C1 segment of cervical spinal cord (tissue), 14 donors: ENCODE measurements at regions not wholly inside any gene's neighbourhood (a gene's known extent, or its start where the extent isn't known, plus 50 kb on each side); places are given as distances from the start of the nearest gene placed in this dataset.
"Not testable (repeated sequence)": the region's sequence is repeated elsewhere in the genome, so short reads cannot be mapped to it uniquely, and the experiment has no call there.

ENCODE experiments used
- DNase-seq, 14 donors: peaks; one replicate each; lab custom pipeline; 2025; lab: John Stamatoyannopoulos, UW

DNA sequence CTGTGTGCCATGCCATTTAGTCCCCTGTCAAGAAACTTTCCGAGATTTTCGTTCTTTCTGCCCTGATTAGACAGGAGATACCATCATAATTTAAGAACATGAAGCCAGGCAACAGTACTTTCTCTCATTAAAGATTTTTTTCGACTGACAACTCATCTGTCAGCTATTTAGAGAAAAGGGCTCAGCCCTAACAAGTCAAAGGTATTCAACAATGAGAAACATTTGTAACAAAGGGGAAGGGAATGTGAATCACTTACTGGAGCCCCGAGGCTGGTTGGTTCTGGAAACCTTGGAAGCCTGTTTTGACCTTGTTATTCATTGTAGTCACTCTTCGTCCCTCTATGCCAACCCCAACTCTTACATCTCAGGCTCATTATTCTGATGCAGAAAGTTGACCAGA is 199.4 kb downstream of the SPP2 start:
- DNase-seq = no peak

DNA sequence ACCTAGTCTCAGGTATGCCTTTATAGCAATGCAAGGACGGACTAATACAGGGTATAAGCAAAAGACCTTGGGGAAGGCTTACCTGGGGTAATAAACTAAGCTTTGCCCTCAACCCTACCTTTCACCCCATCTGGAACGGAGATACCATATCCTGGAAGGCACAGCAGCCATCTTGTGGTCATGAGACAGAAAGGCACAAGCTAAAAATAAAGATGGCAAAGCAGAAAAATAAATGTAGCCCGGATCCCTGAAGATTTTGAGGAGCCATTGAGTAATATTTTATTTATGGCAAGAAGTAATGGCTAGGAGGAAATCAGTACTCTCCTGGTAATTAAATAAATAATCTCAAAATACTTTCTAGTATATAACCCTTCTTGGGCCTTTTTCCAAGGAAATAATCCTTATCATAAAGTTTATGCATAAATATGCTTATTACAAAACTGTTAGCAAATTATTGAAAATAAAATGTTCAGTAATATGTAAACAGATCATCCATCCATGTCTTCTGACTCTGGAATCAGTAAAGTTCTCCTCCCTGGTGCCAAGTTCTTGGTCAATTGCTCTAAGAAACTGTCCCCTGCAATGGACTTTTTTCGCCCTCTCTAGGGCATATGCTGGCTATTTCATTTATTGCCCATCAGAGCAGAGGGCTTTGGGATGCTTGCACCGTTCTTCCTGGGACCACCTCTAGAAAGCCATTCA is 198.7 kb downstream of the SPP2 start:
- DNase-seq = no peak

DNA sequence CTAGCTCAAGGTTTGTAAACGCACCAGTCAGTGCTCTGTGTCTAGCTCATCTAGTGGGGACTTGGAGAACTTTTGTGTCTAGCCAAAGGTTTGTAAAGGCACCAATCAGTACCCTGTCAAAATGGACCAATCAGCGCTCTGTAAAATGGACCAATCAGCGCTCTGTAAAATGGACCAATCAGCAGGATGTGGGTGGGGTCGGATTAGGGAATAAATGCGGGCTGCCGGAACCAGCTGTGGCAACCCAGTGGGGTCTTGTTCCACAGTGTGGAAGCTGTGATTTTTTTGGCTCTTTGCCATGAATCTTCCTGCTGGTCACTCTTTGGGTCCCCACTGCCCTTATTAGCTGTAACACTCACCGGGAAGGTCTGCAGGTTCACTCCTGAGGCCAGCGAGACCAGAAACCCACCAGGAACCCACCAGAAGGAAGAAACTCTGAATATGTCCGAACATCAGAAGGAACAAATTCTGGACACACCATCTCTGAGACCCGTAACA is 197.8 kb downstream of the SPP2 start:
- not testable (repeated sequence) for DNase-seq

DNA sequence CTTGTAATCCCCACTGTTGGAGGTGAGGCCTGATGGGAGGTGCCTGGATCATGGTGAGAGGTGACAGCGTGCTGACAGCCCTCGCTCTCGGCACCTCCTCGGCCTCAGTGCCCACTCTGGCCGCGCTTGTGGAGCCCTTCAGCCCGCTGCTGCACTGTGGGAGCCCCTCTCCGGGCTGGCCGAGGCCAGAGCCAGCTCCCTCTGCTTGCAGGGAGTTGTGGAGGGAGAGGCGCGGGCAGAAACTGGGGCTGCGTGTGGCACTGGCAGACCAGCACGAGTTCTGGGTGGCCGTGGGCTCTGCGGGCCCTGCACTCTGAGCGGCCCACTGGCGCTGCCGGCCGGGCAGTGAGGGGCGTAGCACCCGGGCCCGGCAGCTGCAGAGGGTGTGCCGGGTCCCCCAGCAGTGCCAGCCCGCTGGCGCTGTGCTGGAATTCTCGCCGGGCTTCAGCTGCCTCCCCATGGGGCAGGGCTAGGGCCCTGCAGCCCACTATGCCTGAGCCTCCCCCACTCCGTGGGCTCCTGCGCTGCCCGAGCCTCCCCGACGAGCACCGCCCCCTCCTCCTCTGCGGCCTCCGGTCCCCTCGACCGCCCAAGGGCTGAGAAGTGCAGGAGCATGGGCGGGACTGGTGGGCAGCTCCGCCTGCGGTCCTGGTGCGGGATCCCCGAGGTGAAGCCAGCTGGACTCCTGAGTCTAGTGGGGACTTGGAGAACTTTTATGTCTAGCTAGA is 197.1 kb downstream of the SPP2 start:
- no peak for DNase-seq

DNA sequence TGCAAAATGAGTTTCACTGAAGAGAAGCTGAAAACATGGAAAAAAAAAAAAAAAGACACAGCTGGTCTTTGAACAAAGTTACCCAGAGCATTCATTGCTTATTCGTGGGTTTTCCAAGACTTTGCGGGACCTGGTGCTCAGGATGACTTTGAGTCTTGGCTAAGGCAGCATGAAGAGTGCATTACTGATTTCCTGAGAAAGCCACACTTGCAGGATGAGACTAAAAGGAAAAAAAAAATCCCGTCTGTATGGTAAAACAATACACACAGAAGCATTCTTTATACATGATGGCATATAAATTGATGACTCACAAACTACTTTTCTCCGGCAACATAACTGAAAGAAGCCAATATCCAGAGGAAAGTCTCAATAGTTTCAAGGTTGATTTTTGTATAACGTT is 195.4 kb downstream of the SPP2 start:
- DNase-seq = no peak

GRCh38 chr2:234243871-234244565 is 193.5 kb downstream of the SPP2 start:
- DNase-seq = no peak

- no peak for DNase-seq
Observed at GRCh38 chr2:234242459-234242836, 191.9 kb downstream of the SPP2 start.

DNA sequence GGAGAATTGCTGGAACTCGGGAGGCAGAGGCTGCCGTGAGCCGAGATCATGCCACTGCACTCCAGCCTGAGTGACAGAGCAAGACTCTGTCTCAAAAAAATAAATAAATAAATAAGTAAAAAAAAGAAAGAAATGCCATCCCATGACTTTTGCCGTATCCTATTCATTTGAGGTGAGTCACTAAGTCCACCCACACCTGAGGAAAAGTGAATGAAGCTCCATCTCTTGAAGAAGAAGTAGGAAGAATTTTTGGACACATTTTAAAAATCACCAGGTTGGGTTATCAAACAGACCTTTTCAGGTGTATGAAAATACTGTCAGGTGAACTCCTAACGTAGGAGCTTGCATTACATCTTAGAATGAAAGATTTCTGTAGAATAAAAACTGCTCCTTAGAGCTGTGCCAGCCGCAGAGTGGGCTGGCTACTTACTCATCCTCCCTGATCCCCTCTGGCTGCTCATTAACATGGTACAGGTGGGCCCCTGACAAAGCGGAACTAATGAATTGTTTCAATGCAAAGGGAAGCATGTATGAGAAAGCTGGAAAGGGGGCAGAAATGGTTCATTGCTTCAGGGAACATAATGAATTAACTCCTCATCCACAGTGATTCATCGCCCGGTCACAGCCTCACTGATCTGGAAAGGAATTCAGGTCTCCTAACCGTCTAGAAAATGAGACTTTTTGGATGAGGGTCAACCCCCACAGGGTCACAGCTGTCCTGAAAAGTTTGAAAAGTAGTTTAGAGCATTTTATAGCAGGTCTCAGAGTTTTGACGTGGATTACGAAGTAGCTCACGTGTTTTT is 191.4 kb downstream of the SPP2 start:
- DNase-seq = no peak

DNA sequence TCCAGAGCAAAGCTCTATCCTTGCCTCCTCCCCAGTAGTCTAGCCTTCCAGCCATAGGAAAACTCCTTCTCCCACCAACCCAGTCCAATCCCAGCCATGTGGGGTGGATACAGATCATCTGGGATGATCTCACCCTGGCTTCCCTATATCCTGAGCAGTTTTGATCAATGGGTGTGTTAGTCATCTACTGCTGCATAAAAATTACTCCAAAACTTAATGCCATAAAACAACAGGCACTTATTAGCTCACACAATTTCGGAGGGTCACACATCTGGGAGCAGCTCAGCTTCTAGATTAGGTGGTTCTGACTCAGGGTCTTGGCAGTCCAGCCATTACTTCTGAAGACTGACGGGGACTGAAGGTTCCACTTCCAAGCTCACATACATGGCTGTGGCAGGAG is 190.4 kb downstream of the SPP2 start:
- no peak for DNase-seq

DNA sequence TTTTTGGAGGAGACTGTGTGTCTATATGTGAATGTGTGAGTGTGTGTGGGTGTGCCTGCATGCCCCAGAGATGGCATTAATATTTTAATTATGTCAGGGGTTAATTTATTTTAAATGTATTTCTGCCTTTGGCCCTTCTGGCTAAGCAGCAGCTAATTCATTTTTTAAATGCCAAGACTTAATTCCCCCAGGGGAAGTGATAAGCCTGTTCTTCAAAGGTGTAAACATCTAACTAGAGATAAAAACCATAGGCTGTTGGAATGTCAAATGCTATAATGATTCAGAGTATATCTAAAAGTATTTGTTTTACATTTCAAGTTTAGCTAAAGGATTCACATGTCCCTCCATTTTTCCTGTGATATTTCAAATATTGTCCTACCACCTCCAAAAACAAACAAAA is 184.7 kb downstream of the SPP2 start:
- DNase-seq = no peak

- no peak for DNase-seq
Observed at GRCh38 chr2:234231460-234231859, 181.0 kb downstream of the SPP2 start.

- DNase-seq = no peak
Observed at GRCh38 chr2:234219046-234219310, 168.5 kb downstream of the SPP2 start.

DNA sequence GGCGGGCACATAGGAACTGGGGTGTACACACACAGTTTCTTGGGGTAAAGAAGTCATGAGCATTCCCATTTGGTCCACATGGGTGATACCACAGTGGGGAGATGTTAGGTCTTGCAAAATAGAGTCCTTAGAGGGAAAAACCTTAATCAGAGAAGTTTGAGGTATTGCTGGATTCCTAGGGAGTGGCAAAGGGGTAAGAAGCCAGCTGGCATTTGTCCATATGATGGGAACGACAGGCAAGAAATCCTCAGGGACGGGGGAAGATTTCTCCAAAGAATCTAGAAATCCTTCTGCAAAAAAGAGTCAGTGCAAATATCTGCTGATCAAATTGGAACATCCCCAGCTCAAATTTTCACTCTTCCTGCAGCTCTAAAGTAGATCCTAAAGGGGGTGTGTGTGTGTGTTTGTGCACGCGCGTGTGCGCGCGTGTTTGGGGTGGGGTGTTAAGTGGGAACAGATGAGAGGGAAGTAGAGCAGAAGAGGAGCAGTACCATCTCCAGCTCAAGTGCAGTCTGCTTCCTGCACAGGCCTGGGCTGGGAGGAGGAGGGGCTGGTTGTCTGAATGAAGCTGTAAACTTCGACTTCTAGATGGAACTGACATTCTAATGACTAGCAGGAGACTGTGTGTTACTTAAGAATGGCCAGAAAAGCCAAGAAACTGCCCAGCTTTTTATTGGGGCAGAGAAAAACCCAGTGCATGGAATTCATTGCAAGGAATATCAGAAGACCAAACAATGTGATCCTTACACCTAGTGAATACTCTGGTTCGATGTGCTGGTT is 168.0 kb downstream of the SPP2 start:
- no peak for DNase-seq

DNA sequence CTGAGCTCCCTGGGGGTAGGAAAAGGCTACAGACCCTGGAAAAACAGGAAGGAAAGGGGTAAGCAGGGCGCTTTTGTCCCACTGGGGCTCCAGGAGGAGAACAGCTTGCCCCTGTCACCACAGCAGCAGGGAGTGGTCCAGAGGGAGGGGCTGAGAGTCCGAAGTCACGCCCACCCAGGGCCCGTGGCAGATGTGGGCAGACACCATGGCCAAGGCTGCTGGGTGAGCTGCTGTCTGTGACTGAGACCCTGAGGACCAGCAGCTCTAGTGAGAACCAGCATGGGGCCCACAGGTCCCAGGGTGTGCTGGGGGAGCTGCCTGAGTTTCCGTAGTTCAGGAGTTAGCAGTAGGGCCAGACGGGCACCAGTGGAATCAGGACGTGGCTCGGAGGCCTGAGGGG is 162.0 kb downstream of the SPP2 start:
- no peak for DNase-seq

- DNase-seq = no peak
Observed at GRCh38 chr2:234211797-234212196, 161.3 kb downstream of the SPP2 start.

- DNase-seq = no peak
Observed at GRCh38 chr2:234206738-234207137, 156.2 kb downstream of the SPP2 start.

GRCh38 chr2:234204480-234204879 is 154.0 kb downstream of the SPP2 start:
- DNase-seq = no peak

DNA sequence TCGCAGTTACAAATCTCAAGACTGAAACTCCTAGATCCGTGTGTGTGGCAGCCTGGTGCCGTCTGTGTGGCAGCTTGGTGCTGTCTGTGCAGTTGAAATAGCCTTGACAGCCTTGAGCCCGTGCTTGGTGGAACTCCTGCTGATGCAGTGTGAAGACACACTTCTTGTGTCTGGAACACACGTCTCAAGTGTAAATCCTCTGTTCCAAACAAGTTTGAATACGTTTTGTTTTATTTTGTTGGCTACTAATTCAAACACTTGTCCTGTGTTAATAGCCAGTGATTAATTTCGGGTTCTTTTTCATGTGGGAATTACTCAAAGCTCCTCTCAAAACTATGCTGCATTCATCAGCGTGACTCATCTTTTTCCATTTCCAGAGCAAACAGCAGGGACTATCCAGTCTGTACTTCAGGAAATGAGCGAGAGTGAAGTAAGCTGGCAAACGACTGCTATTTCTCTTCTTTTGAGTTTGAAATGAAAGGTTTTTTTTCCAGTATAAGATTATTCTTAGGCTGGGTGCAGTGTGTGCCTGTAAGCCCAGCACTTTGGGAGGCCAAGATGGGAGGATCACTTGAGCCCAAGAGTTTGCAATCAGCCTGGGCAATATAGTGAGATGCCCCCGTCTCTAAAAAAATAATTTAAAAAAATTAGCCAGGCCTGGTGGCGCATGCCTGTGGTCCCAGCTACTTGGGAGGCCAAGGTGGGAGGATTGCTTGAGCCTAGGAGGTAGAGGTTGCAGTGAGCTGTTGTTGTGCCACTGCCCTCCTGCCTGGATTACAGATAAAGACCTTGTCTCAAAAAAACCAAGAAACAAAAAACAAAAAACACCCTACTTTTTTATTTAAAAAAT is 152.9 kb downstream of the SPP2 start:
- DNase-seq = peak in 1 of 14 donors; percentile 23

DNA sequence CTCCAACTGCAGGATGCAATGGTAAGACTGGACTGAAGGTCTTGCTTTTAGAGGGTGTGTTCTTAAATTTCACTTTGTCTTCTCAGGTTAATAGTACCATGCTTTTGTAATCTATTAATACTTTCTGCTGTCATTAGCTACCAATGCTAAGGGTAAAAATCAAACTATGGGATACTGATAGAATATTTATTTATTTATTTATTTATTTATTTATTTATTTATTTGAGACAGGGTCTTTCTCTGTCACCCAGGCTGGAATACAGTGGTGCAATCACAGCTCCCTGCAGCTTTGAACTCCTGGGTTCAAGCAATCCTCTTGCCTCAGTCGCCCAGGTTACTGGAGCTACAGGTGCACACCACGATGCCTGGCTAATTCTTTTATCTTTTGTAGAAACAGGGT is 152.1 kb downstream of the SPP2 start:
- no peak for DNase-seq

DNA sequence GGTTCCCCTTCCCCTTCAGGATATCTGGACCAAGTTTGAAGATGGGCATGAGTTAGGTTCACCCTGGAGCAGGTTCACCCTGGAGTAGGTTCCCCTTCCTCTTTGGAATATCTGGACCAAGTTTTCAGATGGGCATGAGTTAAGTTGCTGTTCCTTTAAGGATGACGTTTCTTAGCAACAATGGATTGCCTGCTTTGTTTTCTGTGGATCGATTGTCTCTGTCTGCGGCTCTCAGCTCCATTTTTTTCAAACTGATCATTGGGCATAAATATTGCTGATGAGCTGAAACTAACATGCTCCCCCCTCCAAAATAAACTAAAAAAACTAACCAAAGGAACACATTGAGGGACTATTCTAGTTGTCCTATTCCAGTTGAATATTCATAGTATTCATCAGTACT is 149.5 kb downstream of the SPP2 start:
- DNase-seq = no peak
